Neuronal stem cell (in vitro differentiated cells): ENCODE measurements at regions not wholly inside any gene's neighbourhood (a gene's known extent, or its start where the extent isn't known, plus 50 kb on each side); places are given as distances from the start of the nearest gene placed in this dataset.

ENCODE experiments used
- DNase-seq: peaks from one replicate; pipeline ENCODE4 v3.0.0-alpha.2; 2013; ENCODE audit warnings: low spot score
- H2AFZ ChIP-seq: one replicate; pipeline ENCODE4 v1.6.1; 2013; ENCODE audit warnings: mild to moderate bottlenecking, low read length, inconsistent platforms
- H2AK5ac ChIP-seq: 2 replicates; pipeline ENCODE4 v1.6.1; 2013; ENCODE audit warnings: low read depth, mild to moderate bottlenecking, inconsistent platforms, low read length, moderate library complexity, mixed read lengths
- H2BK120ac ChIP-seq: 2 replicates; pipeline ENCODE4 v1.6.1; 2013; ENCODE audit warnings: low read depth, mild to moderate bottlenecking, inconsistent platforms, low read length, moderate library complexity, mixed read lengths
- H2BK12ac ChIP-seq: one replicate; pipeline ENCODE4 v1.6.1; 2013; ENCODE audit warnings: low read length, inconsistent platforms
- H2BK15ac ChIP-seq: 2 replicates; pipeline ENCODE4 v1.6.1; 2013; ENCODE audit warnings: mild to moderate bottlenecking, low read length, inconsistent platforms, mixed read lengths
- H2BK5ac ChIP-seq: one replicate; pipeline ENCODE4 v1.6.1; 2013; ENCODE audit warnings: inconsistent platforms, mild to moderate bottlenecking, low read length, moderate library complexity
- H3K14ac ChIP-seq: one replicate; pipeline ENCODE4 v1.6.1; 2013; ENCODE audit warnings: low read length, inconsistent platforms
- H3K18ac ChIP-seq: 2 replicates; pipeline ENCODE4 v1.6.1; 2013; ENCODE audit warnings: low read length, inconsistent platforms
- H3K23ac ChIP-seq: 2 replicates; pipeline ENCODE4 v1.6.1; 2013; ENCODE audit warnings: low read depth, mild to moderate bottlenecking, mixed read lengths, low read length, inconsistent platforms; ENCODE audit not compliant: poor library complexity
- H3K27ac ChIP-seq: replicated peaks from 3 replicates; pipeline ENCODE4 v1.5.1; 2013; ENCODE audit warnings: low read length, inconsistent platforms
- H3K27me3 ChIP-seq, 3 experiments: 2 replicates each; pipeline ENCODE4 v1.6.1; 2013; ENCODE audit warnings: low read length in 3 of 3, mild to moderate bottlenecking in 2 of 3, inconsistent platforms in 1 of 3, low read depth in 1 of 3, mixed read lengths in 1 of 3, moderate library complexity in 1 of 3; ENCODE audit not compliant: control insufficient read depth in 3 of 3, insufficient read depth in 3 of 3
- H3K36me3 ChIP-seq, 2 donors: replicated peaks in 1 of 2; 2 replicates each; pipeline ENCODE4 v1.6.1; 2013; ENCODE audit warnings: low read length in 2 of 2; ENCODE audit not compliant: control insufficient read depth in 2 of 2, insufficient read depth in 2 of 2
- H3K4ac ChIP-seq: 2 replicates; pipeline ENCODE4 v1.6.1; 2013; ENCODE audit warnings: inconsistent platforms, mild to moderate bottlenecking, low read length, moderate library complexity
- H3K4me1 ChIP-seq, 2 donors: 1 replicate in 1 of 2; 2 replicates in 1 of 2; pipeline ENCODE4 v1.6.1; 2013; ENCODE audit warnings: low read length in 2 of 2, low read depth in 1 of 2; ENCODE audit not compliant: control insufficient read depth in 2 of 2, insufficient read depth in 1 of 2
- H3K4me2 ChIP-seq: one replicate; pipeline ENCODE4 v1.6.1; 2013; ENCODE audit warnings: mild to moderate bottlenecking, low read length, inconsistent platforms; ENCODE audit not compliant: insufficient read depth, poor library complexity, severe bottlenecking
- H3K4me3 ChIP-seq, 2 donors: 2 replicates each; pipeline ENCODE4 v1.5.1; 2013; ENCODE audit warnings: low read length in 2 of 2, mild to moderate bottlenecking in 2 of 2, inconsistent platforms in 1 of 2, moderate library complexity in 1 of 2
- H3K79me1 ChIP-seq: one replicate; pipeline ENCODE4 v1.6.1; 2013; ENCODE audit warnings: low read depth, mild to moderate bottlenecking, inconsistent platforms, low read length, moderate library complexity
- H3K9ac ChIP-seq: one replicate; pipeline ENCODE4 v1.6.1; 2013; ENCODE audit warnings: mild to moderate bottlenecking, low read depth, low read length, inconsistent platforms; ENCODE audit not compliant: poor library complexity
- H3K9me3 ChIP-seq, 2 donors: replicated peaks in 1 of 2; 2 replicates each; pipeline versions ENCODE3 to v1.6.1; 2013; ENCODE audit warnings: low read length in 2 of 2, mild to moderate bottlenecking in 2 of 2, inconsistent platforms in 1 of 2, low read depth in 1 of 2, mixed read lengths in 1 of 2, moderate library complexity in 1 of 2; ENCODE audit not compliant: control insufficient read depth in 2 of 2, insufficient read depth in 1 of 2
- H4K8ac ChIP-seq: one replicate; pipeline ENCODE4 v1.6.1; 2013; ENCODE audit warnings: low read depth, mild to moderate bottlenecking, inconsistent platforms, low read length, moderate library complexity
- H4K91ac ChIP-seq: one replicate; pipeline ENCODE4 v1.6.1; 2013; ENCODE audit warnings: low read length, low read depth, mild to moderate bottlenecking, inconsistent platforms; ENCODE audit not compliant: poor library complexity
- WGBS, 2 donors: extraction: QIAGEN DNeasy Blood & Tissue Kit; methylation state at CpG; one replicate each; pipeline ENCODE4 v1.1.7; 2013; ENCODE audit warnings: missing lambda C conversion rate in 2 of 2, mixed read lengths in 1 of 2; ENCODE audit not compliant: insufficient read length in 2 of 2, insufficient replicate concordance in 1 of 2; ENCODE audit errors: extremely low coverage in 2 of 2; 5-methylcytosine and 5-hydroxymethylcytosine counted together

GRCh38 chr1:213650603-213651002, 337.2 kb upstream of the PROX1 start:
- Histone ChIP-seq H3K4ac (no peak overlapping the region), H2BK15ac (no peak overlapping the region), H3K27ac (no peak overlapping the region), H3K4me3 (no peak overlapping the region), H3K36me3 (no peaks in the 10 kb centered on the region), H3K79me1 (no peaks in the 10 kb centered on the region), H2BK5ac (no peak overlapping the region), H3K18ac (no peak overlapping the region), H2BK12ac (no peak overlapping the region), H4K91ac (no peak overlapping the region), H2BK120ac (no peak overlapping the region), H2AFZ (no peak overlapping the region), H3K9me3 (no peaks in the 10 kb centered on the region), H3K14ac (no peak overlapping the region), H2AK5ac (no peak overlapping the region), H3K4me1 (peaks cover 0 to 1% of the 10 kb centered on the region in 2 donors), H3K4me2 (no peak overlapping the region), H4K8ac (no peak overlapping the region), H3K9ac (no peak overlapping the region), H3K23ac (no peak overlapping the region), H3K27me3 (no peaks in the 10 kb centered on the region)
- no CpG with 5 or more reads among the region's 2 CpGs for WGBS, 2 donors
- no peak for DNase-seq

GRCh38 chr1:213651077-213651476, 336.7 kb upstream of the PROX1 start:
- no peak overlapping the region for H2BK120ac ChIP-seq
- no peak overlapping the region for H3K4ac ChIP-seq
- peak overlapping the region; percentile 21 for H3K18ac ChIP-seq
- no peak overlapping the region for H2AFZ ChIP-seq
- H4K8ac ChIP-seq, result no peak overlapping the region
- no peaks in the 10 kb centered on the region for H3K9me3 ChIP-seq
- H2BK15ac ChIP-seq, result no peak overlapping the region
- H3K4me1 ChIP-seq, result peaks cover 0 to 2% of the 10 kb centered on the region in 2 donors
- no peak overlapping the region for H2BK5ac ChIP-seq
- no peaks in the 10 kb centered on the region for H3K79me1 ChIP-seq
- H2BK12ac ChIP-seq, result no peak overlapping the region
- no peak overlapping the region for H3K14ac ChIP-seq
- H3K4me2 ChIP-seq, result no peak overlapping the region
- H2AK5ac ChIP-seq, result no peak overlapping the region
- H3K9ac ChIP-seq, result no peak overlapping the region
- H4K91ac ChIP-seq, result no peak overlapping the region
- no CpG with 5 or more reads among the region's 4 CpGs for WGBS, 2 donors
- H3K27ac ChIP-seq, result no peak overlapping the region
- DNase-seq, result no peak
- no peaks in the 10 kb centered on the region for H3K36me3 ChIP-seq
- H3K4me3 ChIP-seq, result no peak overlapping the region
- H3K23ac ChIP-seq, result no peak overlapping the region
- peaks cover 0 to 3% (median 0%) of the 10 kb centered on the region in 3 experiments for H3K27me3 ChIP-seq

GRCh38 chr1:213652109-213652508, 335.7 kb upstream of the PROX1 start:
- Histone ChIP-seq H2BK120ac (no peak overlapping the region), H3K36me3 (no peaks in the 10 kb centered on the region), H2BK12ac (no peak overlapping the region), H3K4me3 (no peak overlapping the region), H3K9ac (no peak overlapping the region), H3K23ac (no peak overlapping the region), H3K9me3 (no peaks in the 10 kb centered on the region), H3K14ac (no peak overlapping the region), H2BK15ac (no peak overlapping the region), H3K4me2 (no peak overlapping the region), H3K4ac (no peak overlapping the region), H3K27me3 (peaks cover 0 to 8% (median 0%) of the 10 kb centered on the region in 3 experiments), H4K91ac (no peak overlapping the region), H3K27ac (no peak overlapping the region), H4K8ac (no peak overlapping the region), H2AFZ (no peak overlapping the region), H3K79me1 (no peaks in the 10 kb centered on the region), H3K4me1 (peaks cover 0 to 2% of the 10 kb centered on the region in 2 donors), H3K18ac (no peak overlapping the region), H2AK5ac (no peak overlapping the region), H2BK5ac (no peak overlapping the region)
- no peak for DNase-seq
- no CpG with 5 or more reads among the region's 4 CpGs for WGBS, 2 donors

- no CpG with 5 or more reads among the region's 3 CpGs for WGBS, 2 donors
- Histone ChIP-seq H3K9me3 (no peaks in the 10 kb centered on the region), H2BK15ac (no peak overlapping the region), H3K79me1 (no peaks in the 10 kb centered on the region), H2AK5ac (no peak overlapping the region), H3K23ac (no peak overlapping the region), H3K14ac (no peak overlapping the region), H2AFZ (no peak overlapping the region), H3K4me2 (no peak overlapping the region), H4K8ac (no peak overlapping the region), H3K27me3 (peaks cover 0 to 14% (median 0%) of the 10 kb centered on the region in 3 experiments), H3K36me3 (no peaks in the 10 kb centered on the region), H3K27ac (no peak overlapping the region), H2BK120ac (no peak overlapping the region), H2BK12ac (no peak overlapping the region), H3K9ac (no peak overlapping the region), H2BK5ac (no peak overlapping the region), H3K4me1 (peaks cover 0 to 2% of the 10 kb centered on the region in 2 donors), H4K91ac (no peak overlapping the region), H3K18ac (no peak overlapping the region), H3K4me3 (no peak overlapping the region), H3K4ac (no peak overlapping the region)
- DNase-seq, result no peak
Observed at GRCh38 chr1:213656039-213656438, 331.7 kb upstream of the PROX1 start.
